Right atrium auricular region (tissue), 2 donors: ENCODE measurements at regions not wholly inside any gene's neighbourhood (a gene's known extent, or its start where the extent isn't known, plus 50 kb on each side); places are given as distances from the start of the nearest gene placed in this dataset.

Source experiments
- DNase-seq: peaks from one replicate; pipeline ENCODE4 v3.0.0-alpha.2; 2019; ENCODE audit warnings: low spot score
- H3K27ac ChIP-seq, 2 donors: fragments of 200-600 bp; sonication (generic); 1 replicate in 1 of 2; 2 replicates in 1 of 2; pipeline ENCODE4 v1.5.1; 2016 to 2019
- H3K27me3 ChIP-seq, 2 donors: fragments of 200-600 bp; sonication (generic); one replicate each; pipeline versions ENCODE4 v1.5.1 to v1.6.0; 2017 to 2019
- H3K36me3 ChIP-seq: fragments of 200-600 bp; sonication (generic); one replicate; pipeline ENCODE4 v1.5.1; 2016
- H3K4me1 ChIP-seq, 2 donors: fragments of 200-600 bp; sonication (generic); one replicate each; pipeline versions ENCODE4 v1.5.1 to v1.6.0; 2017 to 2019
- H3K4me3 ChIP-seq, 2 donors: fragments of 200-600 bp; sonication (generic); 1 replicate in 1 of 2; 2 replicates in 1 of 2; pipeline ENCODE4 v1.5.1; 2017 to 2019; ENCODE audit warnings: mild to moderate bottlenecking in 1 of 2, moderate library complexity in 1 of 2
- H3K9me3 ChIP-seq, 2 donors: fragments of 200-600 bp; sonication (generic); one replicate each; pipeline ENCODE4 v1.5.1; 2019
- TF ChIP-seq, protein P1 (sequence below), 2 donors: fragments of 200-600 bp; sonication (generic); IDR thresholded peaks; one replicate each; pipeline ENCODE4 v1.5.1; 2019; ENCODE audit warnings: antibody characterized with exemption in 2 of 2

GRCh38 chr4:29175291-29175690 is 1544.9 kb upstream of the PCDH7 start:
- Histone ChIP-seq H3K9me3 (no peaks in the 10 kb centered on the region), H3K36me3 (no peaks in the 10 kb centered on the region), H3K4me1 (no peaks in the 10 kb centered on the region), H3K4me3 (no peak overlapping the region), H3K27ac (no peak overlapping the region), H3K27me3 (no peaks in the 10 kb centered on the region)
- no peak for DNase-seq
- TF ChIP-seq, protein P1, sequence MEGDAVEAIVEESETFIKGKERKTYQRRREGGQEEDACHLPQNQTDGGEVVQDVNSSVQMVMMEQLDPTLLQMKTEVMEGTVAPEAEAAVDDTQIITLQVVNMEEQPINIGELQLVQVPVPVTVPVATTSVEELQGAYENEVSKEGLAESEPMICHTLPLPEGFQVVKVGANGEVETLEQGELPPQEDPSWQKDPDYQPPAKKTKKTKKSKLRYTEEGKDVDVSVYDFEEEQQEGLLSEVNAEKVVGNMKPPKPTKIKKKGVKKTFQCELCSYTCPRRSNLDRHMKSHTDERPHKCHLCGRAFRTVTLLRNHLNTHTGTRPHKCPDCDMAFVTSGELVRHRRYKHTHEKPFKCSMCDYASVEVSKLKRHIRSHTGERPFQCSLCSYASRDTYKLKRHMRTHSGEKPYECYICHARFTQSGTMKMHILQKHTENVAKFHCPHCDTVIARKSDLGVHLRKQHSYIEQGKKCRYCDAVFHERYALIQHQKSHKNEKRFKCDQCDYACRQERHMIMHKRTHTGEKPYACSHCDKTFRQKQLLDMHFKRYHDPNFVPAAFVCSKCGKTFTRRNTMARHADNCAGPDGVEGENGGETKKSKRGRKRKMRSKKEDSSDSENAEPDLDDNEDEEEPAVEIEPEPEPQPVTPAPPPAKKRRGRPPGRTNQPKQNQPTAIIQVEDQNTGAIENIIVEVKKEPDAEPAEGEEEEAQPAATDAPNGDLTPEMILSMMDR (IDR thresholded peaks at IDR 0.05), result no peak

GRCh38 chr4:29199025-29199424 is 1521.1 kb upstream of the PCDH7 start:
- Histone ChIP-seq H3K36me3 (no peaks in the 10 kb centered on the region), H3K9me3 (no peaks in the 10 kb centered on the region), H3K27ac (no peak overlapping the region), H3K4me1 (no peaks in the 10 kb centered on the region), H3K27me3 (no peaks in the 10 kb centered on the region), H3K4me3 (no peak overlapping the region)
- TF ChIP-seq, protein P1 (IDR thresholded peaks at IDR 0.05), result no peak
- no peak for DNase-seq

- no peak for DNase-seq
- TF ChIP-seq, protein P1 (IDR thresholded peaks at IDR 0.05), result no peak
- Histone ChIP-seq H3K27ac (no peak overlapping the region), H3K36me3 (no peaks in the 10 kb centered on the region), H3K9me3 (no peaks in the 10 kb centered on the region), H3K4me3 (no peak overlapping the region), H3K4me1 (no peaks in the 10 kb centered on the region), H3K27me3 (no peaks in the 10 kb centered on the region)
Observed at GRCh38 chr4:29199485-29199884, 1520.7 kb upstream of the PCDH7 start.

- no peaks in the 10 kb centered on the region for H3K27me3 ChIP-seq
- H3K4me1 ChIP-seq, result no peaks in the 10 kb centered on the region
- TF ChIP-seq, protein P1 (IDR thresholded peaks at IDR 0.05), result no peak
- no peak overlapping the region for H3K4me3 ChIP-seq
- H3K9me3 ChIP-seq, result no peaks in the 10 kb centered on the region
- H3K27ac ChIP-seq, result no peak overlapping the region
- DNase-seq, result no peak
- H3K36me3 ChIP-seq, result no peaks in the 10 kb centered on the region
Observed at GRCh38 chr4:29213020-29213419, 1507.1 kb upstream of the PCDH7 start.

DNA sequence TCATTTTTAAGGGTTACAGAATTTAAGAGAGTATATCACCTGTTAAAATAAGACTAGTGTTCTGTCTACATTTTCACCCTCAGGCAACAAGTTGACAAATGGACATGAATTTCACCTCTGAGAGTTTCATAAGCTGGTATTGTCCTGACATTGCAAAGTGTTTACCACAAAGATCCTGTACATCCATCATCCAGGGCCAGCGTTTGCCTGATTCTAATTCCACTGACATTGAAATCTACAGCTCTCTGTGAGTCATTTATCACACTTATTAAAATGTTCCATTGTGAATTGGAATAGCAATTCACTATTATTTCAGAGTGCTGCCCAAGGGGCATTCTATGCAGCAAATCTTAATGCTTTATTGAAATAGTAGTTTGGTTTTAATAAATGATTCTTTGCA is 1499.4 kb upstream of the PCDH7 start:
- Histone ChIP-seq H3K9me3 (no peaks in the 10 kb centered on the region), H3K27me3 (no peaks in the 10 kb centered on the region), H3K36me3 (no peaks in the 10 kb centered on the region), H3K27ac (no peak overlapping the region), H3K4me1 (no peaks in the 10 kb centered on the region), H3K4me3 (no peak overlapping the region)
- TF ChIP-seq, protein P1 (IDR thresholded peaks at IDR 0.05), result no peak
- no peak for DNase-seq

DNA sequence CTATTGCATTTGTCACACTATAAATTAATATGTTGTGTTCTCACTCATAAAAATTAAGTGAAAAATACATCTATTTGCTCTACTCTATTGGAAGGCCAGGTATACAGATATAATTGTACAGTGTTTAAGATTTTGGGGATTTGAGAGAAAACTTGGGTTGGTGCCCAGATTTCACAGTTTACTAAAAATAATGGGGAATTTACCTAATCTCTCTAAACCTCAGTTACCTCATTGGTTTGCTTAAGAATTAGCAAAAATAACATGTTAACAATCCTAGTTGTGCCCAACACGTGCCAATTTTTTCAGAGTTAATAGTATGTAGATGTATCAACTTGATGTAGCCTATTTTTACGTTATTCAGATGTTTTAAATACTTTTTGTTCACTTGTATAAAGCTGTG is 1495.3 kb upstream of the PCDH7 start:
- Histone ChIP-seq H3K36me3 (no peaks in the 10 kb centered on the region), H3K9me3 (no peaks in the 10 kb centered on the region), H3K4me1 (no peaks in the 10 kb centered on the region), H3K27ac (no peak overlapping the region), H3K27me3 (no peaks in the 10 kb centered on the region), H3K4me3 (no peak overlapping the region)
- TF ChIP-seq, protein P1 (IDR thresholded peaks at IDR 0.05), result no peak
- DNase-seq, result no peak
